WTC11 (cell line): ENCODE measurements at regions not wholly inside any gene's neighbourhood (a gene's known extent, or its start where the extent isn't known, plus 50 kb on each side); places are given as distances from the start of the nearest gene placed in this dataset.

Experiments used
- ATAC-seq: fragments of 200-7000 bp; cut with Tn5 transposase; 2 replicates; pipeline ENCODE4 v1.10.0; 2021; ENCODE audit warnings: mild to moderate bottlenecking, moderate library complexity
- CTCF ChIA-PET: fragments of 300-600 bp; sonication (Branson Sonifier 250); formaldehyde crosslinking; loops from one replicate; lab custom pipeline; 2021; ENCODE audit warnings: antibody characterized with exemption; lab: Charles Lee
- POLR2A ChIA-PET: fragments of 350-600 bp; sonication (Branson Sonifier 250); formaldehyde crosslinking; loops from one replicate; lab custom pipeline; 2021; ENCODE audit warnings: antibody characterized with exemption; lab: Charles Lee
- DNase-seq: peaks from one replicate; pipeline ENCODE4 v3.0.0; 2021; ENCODE audit warnings: low spot score
- H3K27ac Mint-ChIP-seq: 2 replicates; pipeline ENCODE4 v1.8.0; 2021; ENCODE audit warnings: mixed read lengths
- H3K27me3 Mint-ChIP-seq: 2 replicates; pipeline ENCODE4 v1.8.0; 2021; ENCODE audit warnings: low read depth, mild to moderate bottlenecking, moderate library complexity, mixed read lengths
- H3K36me3 Mint-ChIP-seq: 2 replicates; pipeline ENCODE4 v1.8.0; 2021; ENCODE audit warnings: mixed read lengths
- H3K4me1 Mint-ChIP-seq: 2 replicates; pipeline ENCODE4 v1.8.0; 2022; ENCODE audit warnings: mixed read lengths
- H3K4me3 Mint-ChIP-seq: 2 replicates; pipeline ENCODE4 v1.8.0; 2021; ENCODE audit warnings: mild to moderate bottlenecking, moderate library complexity, mixed read lengths
- H3K9me3 Mint-ChIP-seq: 2 replicates; pipeline ENCODE4 v1.8.0; 2021; ENCODE audit warnings: mixed read lengths
- CREB1 ChIP-seq: sonication (generic); formaldehyde crosslinking; IDR thresholded peaks from 2 replicates; pipeline ENCODE4 v1.8.0; 2023; ENCODE audit warnings: mild to moderate bottlenecking, missing genetic modification reagents
- FOXK1 ChIP-seq: sonication (generic); formaldehyde crosslinking; IDR thresholded peaks from 2 replicates; pipeline ENCODE4 v1.8.0; 2022; ENCODE audit warnings: mild to moderate bottlenecking, moderate library complexity, missing genetic modification reagents
- GRHL2 ChIP-seq: fragments of 250-450 bp; sonication (Bioruptor Pico); IDR thresholded peaks from 2 replicates; pipeline ENCODE4 v1.8.0; 2022; ENCODE audit warnings: mild to moderate bottlenecking, moderate library complexity; ENCODE audit not compliant: insufficient replicate concordance, severe bottlenecking
- GTF2I ChIP-seq: fragments of 250-450 bp; sonication (Bioruptor Pico); conservative IDR thresholded peaks from 2 replicates; pipeline ENCODE4 v1.4.0; 2021; ENCODE audit warnings: mild to moderate bottlenecking
- HMGA2 ChIP-seq: fragments of 250-450 bp; sonication (Bioruptor Pico); IDR thresholded peaks from 2 replicates; pipeline ENCODE4 v1.4.0; 2021; ENCODE audit warnings: mild to moderate bottlenecking, moderate library complexity
- NFATC4 ChIP-seq: fragments of 250-450 bp; sonication (Bioruptor Pico); IDR thresholded peaks from 2 replicates; pipeline ENCODE4 v1.9.0; 2021; ENCODE audit warnings: mild to moderate bottlenecking
- NFE2L1 ChIP-seq: sonication (generic); formaldehyde crosslinking; IDR thresholded peaks from 2 replicates; pipeline ENCODE4 v1.8.1; 2023; ENCODE audit warnings: missing genetic modification reagents
- NFYB ChIP-seq: sonication (generic); formaldehyde crosslinking; conservative IDR thresholded peaks from 2 replicates; pipeline ENCODE4 v1.8.0; 2022; ENCODE audit warnings: low read depth, missing genetic modification reagents
- SOX15 ChIP-seq: fragments of 250-450 bp; sonication (Bioruptor Pico); IDR thresholded peaks from 2 replicates; pipeline ENCODE4 v1.9.0; 2021; ENCODE audit warnings: mild to moderate bottlenecking
- TP53 ChIP-seq: sonication (generic); formaldehyde crosslinking; IDR thresholded peaks from 2 replicates; pipeline ENCODE4 v1.8.1; 2023; ENCODE audit warnings: mild to moderate bottlenecking, missing genetic modification reagents
- ZBTB21 ChIP-seq: sonication (generic); formaldehyde crosslinking; IDR thresholded peaks from 2 replicates; pipeline ENCODE4 v1.8.1; 2023; ENCODE audit warnings: mild to moderate bottlenecking, missing genetic modification reagents, borderline replicate concordance
- ZNF396 ChIP-seq: fragments of 250-450 bp; sonication (Bioruptor Pico); IDR thresholded peaks from 2 replicates; pipeline ENCODE4 v1.8.0; 2021; ENCODE audit warnings: mild to moderate bottlenecking, moderate library complexity, borderline replicate concordance
- ZNF423 ChIP-seq: fragments of 250-450 bp; sonication (Bioruptor Pico); IDR thresholded peaks from 2 replicates; pipeline ENCODE4 v2.1.2; 2022; ENCODE audit warnings: mild to moderate bottlenecking, moderate library complexity
- ZNF671 ChIP-seq: fragments of 250-450 bp; sonication (Bioruptor Pico); IDR thresholded peaks from 2 replicates; pipeline ENCODE4 v1.8.0; 2021; ENCODE audit warnings: mild to moderate bottlenecking
- TF ChIP-seq, protein P1 (sequence below): sonication (generic); formaldehyde crosslinking; IDR thresholded peaks from 2 replicates; pipeline ENCODE4 v1.8.0; 2023; ENCODE audit warnings: missing genetic modification reagents, mild to moderate bottlenecking, borderline replicate concordance
- TF ChIP-seq, protein P2 (sequence below): sonication (generic); formaldehyde crosslinking; IDR thresholded peaks from 2 replicates; pipeline ENCODE4 v1.8.1; 2022; ENCODE audit warnings: low read depth, missing genetic modification reagents, borderline replicate concordance
- TF ChIP-seq, protein P3 (sequence below): sonication (generic); formaldehyde crosslinking; IDR thresholded peaks from 2 replicates; pipeline ENCODE4 v1.8.0; 2022; ENCODE audit warnings: mild to moderate bottlenecking, missing genetic modification reagents
- TF ChIP-seq, protein P4 (sequence below): sonication (generic); formaldehyde crosslinking; conservative IDR thresholded peaks from 2 replicates; pipeline ENCODE4 v1.8.1; 2022; ENCODE audit warnings: mild to moderate bottlenecking, missing genetic modification reagents
- TF ChIP-seq, protein P5 (sequence below): sonication (generic); formaldehyde crosslinking; IDR thresholded peaks from 2 replicates; pipeline ENCODE4 v1.8.0; 2023; ENCODE audit warnings: missing genetic modification reagents
- TF ChIP-seq, protein P6 (sequence below): sonication (generic); formaldehyde crosslinking; IDR thresholded peaks from 2 replicates; pipeline ENCODE4 v1.8.1; 2023; ENCODE audit warnings: mild to moderate bottlenecking, moderate library complexity, missing genetic modification reagents
- TF ChIP-seq, protein P7 (sequence below): sonication (generic); formaldehyde crosslinking; IDR thresholded peaks from 2 replicates; pipeline ENCODE4 v1.8.1; 2023; ENCODE audit warnings: mild to moderate bottlenecking, missing genetic modification reagents
- TF ChIP-seq, protein P8 (sequence below): fragments of 250-450 bp; sonication (Bioruptor Pico); IDR thresholded peaks from 2 replicates; pipeline ENCODE4 v1.9.0; 2021; ENCODE audit warnings: mild to moderate bottlenecking

DNA sequence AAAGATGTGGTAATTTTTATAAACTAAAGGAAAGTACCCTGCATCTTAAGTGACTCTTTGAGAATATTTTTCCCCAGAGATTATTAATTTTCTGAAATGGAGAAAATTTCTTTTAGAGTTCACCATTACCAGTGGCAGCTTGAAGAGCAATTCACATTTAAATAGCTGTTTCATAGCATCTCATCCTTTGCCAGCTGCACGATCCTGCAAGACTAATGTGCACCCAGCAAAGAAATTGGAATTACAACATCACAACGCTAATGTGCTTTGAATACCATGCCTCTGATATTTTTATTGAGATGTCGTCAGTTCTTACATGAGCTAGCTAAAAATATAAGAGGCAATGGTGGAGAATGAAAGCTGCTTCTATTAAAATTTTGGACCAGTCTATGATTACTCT is 423.5 kb downstream of the TAF11L14 start (continued):
- TF ChIP-seq, protein P1, sequence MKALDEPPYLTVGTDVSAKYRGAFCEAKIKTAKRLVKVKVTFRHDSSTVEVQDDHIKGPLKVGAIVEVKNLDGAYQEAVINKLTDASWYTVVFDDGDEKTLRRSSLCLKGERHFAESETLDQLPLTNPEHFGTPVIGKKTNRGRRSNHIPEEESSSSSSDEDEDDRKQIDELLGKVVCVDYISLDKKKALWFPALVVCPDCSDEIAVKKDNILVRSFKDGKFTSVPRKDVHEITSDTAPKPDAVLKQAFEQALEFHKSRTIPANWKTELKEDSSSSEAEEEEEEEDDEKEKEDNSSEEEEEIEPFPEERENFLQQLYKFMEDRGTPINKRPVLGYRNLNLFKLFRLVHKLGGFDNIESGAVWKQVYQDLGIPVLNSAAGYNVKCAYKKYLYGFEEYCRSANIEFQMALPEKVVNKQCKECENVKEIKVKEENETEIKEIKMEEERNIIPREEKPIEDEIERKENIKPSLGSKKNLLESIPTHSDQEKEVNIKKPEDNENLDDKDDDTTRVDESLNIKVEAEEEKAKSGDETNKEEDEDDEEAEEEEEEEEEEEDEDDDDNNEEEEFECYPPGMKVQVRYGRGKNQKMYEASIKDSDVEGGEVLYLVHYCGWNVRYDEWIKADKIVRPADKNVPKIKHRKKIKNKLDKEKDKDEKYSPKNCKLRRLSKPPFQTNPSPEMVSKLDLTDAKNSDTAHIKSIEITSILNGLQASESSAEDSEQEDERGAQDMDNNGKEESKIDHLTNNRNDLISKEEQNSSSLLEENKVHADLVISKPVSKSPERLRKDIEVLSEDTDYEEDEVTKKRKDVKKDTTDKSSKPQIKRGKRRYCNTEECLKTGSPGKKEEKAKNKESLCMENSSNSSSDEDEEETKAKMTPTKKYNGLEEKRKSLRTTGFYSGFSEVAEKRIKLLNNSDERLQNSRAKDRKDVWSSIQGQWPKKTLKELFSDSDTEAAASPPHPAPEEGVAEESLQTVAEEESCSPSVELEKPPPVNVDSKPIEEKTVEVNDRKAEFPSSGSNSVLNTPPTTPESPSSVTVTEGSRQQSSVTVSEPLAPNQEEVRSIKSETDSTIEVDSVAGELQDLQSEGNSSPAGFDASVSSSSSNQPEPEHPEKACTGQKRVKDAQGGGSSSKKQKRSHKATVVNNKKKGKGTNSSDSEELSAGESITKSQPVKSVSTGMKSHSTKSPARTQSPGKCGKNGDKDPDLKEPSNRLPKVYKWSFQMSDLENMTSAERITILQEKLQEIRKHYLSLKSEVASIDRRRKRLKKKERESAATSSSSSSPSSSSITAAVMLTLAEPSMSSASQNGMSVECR (CRISPR knock-in tag): no peak
- no peak for TF ChIP-seq FOXK1 (CRISPR knock-in tag)

DNA sequence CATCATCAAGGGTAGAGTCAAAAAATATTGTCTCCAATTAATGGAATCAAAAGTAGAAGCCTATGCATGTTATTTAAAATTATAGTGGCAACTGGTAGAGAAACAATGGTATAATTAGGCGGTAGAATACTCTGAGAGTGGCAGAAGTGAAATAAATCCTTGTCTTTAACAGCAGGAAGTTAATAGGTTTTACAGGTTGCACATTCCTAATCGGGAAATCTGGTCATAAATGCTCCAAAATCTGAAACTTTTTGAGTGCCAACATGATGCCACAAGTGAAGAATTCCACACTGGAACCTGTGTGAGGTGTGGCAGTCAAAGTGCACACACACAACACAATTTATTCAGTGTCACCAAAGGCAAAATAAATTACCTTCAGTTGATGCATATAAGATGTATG is 433.4 kb downstream of the TAF11L14 start:
- Mint-ChIP-seq H3K36me3 (no peaks in the 10 kb centered on the region), H3K4me3 (no peak overlapping the region), H3K27me3 (no peaks in the 10 kb centered on the region), H3K4me1 (no peaks in the 10 kb centered on the region), H3K27ac (no peak overlapping the region), H3K9me3 (no peaks in the 10 kb centered on the region)
- DNase-seq (no peak), ATAC-seq (no peak)
- POLR2A ChIA-PET: no interaction called here
- CTCF ChIA-PET: no interaction called here
- TF ChIP-seq ZNF671: no peak
- no peak for TF ChIP-seq ZNF396 (CRISPR knock-in tag)
- TF ChIP-seq, protein P2, sequence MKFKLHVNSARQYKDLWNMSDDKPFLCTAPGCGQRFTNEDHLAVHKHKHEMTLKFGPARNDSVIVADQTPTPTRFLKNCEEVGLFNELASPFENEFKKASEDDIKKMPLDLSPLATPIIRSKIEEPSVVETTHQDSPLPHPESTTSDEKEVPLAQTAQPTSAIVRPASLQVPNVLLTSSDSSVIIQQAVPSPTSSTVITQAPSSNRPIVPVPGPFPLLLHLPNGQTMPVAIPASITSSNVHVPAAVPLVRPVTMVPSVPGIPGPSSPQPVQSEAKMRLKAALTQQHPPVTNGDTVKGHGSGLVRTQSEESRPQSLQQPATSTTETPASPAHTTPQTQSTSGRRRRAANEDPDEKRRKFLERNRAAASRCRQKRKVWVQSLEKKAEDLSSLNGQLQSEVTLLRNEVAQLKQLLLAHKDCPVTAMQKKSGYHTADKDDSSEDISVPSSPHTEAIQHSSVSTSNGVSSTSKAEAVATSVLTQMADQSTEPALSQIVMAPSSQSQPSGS (CRISPR knock-in tag): no peak
- TF ChIP-seq, protein P3, sequence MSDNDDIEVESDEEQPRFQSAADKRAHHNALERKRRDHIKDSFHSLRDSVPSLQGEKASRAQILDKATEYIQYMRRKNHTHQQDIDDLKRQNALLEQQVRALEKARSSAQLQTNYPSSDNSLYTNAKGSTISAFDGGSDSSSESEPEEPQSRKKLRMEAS (CRISPR knock-in tag): no peak
- no peak for TF ChIP-seq ZBTB21 (CRISPR knock-in tag)
- no peak for TF ChIP-seq ZNF423 (CRISPR knock-in tag)
- TF ChIP-seq GRHL2 (CRISPR knock-in tag): no peak
- TF ChIP-seq NFYB (CRISPR knock-in tag): no peak
- no peak for TF ChIP-seq GTF2I
- TF ChIP-seq, protein P4, sequence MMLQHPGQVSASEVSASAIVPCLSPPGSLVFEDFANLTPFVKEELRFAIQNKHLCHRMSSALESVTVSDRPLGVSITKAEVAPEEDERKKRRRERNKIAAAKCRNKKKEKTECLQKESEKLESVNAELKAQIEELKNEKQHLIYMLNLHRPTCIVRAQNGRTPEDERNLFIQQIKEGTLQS (CRISPR knock-in tag): no peak
- no peak for TF ChIP-seq SOX15 (CRISPR knock-in tag)

DNA sequence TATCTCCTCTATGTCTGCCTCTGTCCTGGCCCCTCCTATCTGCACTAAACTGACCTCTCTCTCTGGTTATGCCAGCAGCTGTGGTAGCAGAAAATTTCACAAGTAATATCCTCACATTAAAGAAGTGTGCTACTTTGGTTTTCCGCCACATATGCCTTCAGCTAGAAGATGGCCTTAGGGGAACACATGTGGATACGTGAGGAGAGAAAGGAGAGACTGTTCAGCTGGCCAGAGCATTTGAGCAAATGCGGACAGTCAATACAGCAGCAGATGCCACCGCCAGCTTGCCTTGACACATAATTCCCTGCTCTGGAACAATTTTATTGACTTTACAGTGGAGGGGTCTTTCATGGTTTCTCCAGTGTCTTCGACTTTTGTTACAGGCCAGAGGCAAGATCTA is 434.6 kb downstream of the TAF11L14 start:
- H3K27me3 Mint-ChIP-seq: no peaks in the 10 kb centered on the region
- ChIA-PET CTCF (no interaction called here), POLR2A (no interaction called here)
- H3K4me1 Mint-ChIP-seq: no peaks in the 10 kb centered on the region
- H3K9me3 Mint-ChIP-seq: no peaks in the 10 kb centered on the region
- no peak overlapping the region; the same call in 1 of the 2 replicates for H3K27ac Mint-ChIP-seq
- no peak for DNase-seq
- H3K4me3 Mint-ChIP-seq: no peak overlapping the region
- no peak; the same call in 1 of the 2 replicates for ATAC-seq
- H3K36me3 Mint-ChIP-seq: no peaks in the 10 kb centered on the region
- TF ChIP-seq, protein P5, sequence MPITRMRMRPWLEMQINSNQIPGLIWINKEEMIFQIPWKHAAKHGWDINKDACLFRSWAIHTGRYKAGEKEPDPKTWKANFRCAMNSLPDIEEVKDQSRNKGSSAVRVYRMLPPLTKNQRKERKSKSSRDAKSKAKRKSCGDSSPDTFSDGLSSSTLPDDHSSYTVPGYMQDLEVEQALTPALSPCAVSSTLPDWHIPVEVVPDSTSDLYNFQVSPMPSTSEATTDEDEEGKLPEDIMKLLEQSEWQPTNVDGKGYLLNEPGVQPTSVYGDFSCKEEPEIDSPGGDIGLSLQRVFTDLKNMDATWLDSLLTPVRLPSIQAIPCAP (CRISPR knock-in tag): no peak
- TF ChIP-seq CREB1: no peak
- TF ChIP-seq NFATC4 (CRISPR knock-in tag): no peak
- TF ChIP-seq, protein P6, sequence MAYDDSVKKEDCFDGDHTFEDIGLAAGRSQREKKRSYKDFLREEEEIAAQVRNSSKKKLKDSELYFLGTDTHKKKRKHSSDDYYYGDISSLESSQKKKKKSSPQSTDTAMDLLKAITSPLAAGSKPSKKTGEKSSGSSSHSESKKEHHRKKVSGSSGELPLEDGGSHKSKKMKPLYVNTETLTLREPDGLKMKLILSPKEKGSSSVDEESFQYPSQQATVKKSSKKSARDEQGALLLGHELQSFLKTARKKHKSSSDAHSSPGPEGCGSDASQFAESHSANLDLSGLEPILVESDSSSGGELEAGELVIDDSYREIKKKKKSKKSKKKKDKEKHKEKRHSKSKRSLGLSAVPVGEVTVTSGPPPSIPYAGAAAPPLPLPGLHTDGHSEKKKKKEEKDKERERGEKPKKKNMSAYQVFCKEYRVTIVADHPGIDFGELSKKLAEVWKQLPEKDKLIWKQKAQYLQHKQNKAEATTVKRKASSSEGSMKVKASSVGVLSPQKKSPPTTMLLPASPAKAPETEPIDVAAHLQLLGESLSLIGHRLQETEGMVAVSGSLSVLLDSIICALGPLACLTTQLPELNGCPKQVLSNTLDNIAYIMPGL (CRISPR knock-in tag): no peak
- no peak for TF ChIP-seq TP53 (CRISPR knock-in tag)
- TF ChIP-seq, protein P7, sequence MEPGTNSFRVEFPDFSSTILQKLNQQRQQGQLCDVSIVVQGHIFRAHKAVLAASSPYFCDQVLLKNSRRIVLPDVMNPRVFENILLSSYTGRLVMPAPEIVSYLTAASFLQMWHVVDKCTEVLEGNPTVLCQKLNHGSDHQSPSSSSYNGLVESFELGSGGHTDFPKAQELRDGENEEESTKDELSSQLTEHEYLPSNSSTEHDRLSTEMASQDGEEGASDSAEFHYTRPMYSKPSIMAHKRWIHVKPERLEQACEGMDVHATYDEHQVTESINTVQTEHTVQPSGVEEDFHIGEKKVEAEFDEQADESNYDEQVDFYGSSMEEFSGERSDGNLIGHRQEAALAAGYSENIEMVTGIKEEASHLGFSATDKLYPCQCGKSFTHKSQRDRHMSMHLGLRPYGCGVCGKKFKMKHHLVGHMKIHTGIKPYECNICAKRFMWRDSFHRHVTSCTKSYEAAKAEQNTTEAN (CRISPR knock-in tag): no peak
- TF ChIP-seq, protein P8, sequence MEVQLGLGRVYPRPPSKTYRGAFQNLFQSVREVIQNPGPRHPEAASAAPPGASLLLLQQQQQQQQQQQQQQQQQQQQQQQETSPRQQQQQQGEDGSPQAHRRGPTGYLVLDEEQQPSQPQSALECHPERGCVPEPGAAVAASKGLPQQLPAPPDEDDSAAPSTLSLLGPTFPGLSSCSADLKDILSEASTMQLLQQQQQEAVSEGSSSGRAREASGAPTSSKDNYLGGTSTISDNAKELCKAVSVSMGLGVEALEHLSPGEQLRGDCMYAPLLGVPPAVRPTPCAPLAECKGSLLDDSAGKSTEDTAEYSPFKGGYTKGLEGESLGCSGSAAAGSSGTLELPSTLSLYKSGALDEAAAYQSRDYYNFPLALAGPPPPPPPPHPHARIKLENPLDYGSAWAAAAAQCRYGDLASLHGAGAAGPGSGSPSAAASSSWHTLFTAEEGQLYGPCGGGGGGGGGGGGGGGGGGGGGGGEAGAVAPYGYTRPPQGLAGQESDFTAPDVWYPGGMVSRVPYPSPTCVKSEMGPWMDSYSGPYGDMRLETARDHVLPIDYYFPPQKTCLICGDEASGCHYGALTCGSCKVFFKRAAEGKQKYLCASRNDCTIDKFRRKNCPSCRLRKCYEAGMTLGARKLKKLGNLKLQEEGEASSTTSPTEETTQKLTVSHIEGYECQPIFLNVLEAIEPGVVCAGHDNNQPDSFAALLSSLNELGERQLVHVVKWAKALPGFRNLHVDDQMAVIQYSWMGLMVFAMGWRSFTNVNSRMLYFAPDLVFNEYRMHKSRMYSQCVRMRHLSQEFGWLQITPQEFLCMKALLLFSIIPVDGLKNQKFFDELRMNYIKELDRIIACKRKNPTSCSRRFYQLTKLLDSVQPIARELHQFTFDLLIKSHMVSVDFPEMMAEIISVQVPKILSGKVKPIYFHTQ (CRISPR knock-in tag): no peak
- no peak for TF ChIP-seq NFE2L1 (CRISPR knock-in tag)
- TF ChIP-seq HMGA2 (CRISPR knock-in tag): no peak
